ENCODE measurements at regions not wholly inside any gene's neighbourhood (a gene's known extent, or its start where the extent isn't known, plus 50 kb on each side); places are given as distances from the start of the nearest gene placed in this dataset.

- TF ChIP-seq PATZ1 (CRISPR knock-in tag; IDR thresholded peaks at IDR 0.05; ENCODE audit: borderline replicate concordance) (no peak), ESRRG (CRISPR knock-in tag; IDR thresholded peaks at IDR 0.05) (no peak), TCF4 (CRISPR knock-in tag; IDR thresholded peaks at IDR 0.05; ENCODE audit: borderline replicate concordance) (no peak), ZFP3 (CRISPR knock-in tag; IDR thresholded peaks at IDR 0.05) (no peak), CREB5 (CRISPR knock-in tag; IDR thresholded peaks at IDR 0.05; ENCODE audit: low read depth) (no peak), ZFP30 (CRISPR knock-in tag; IDR thresholded peaks at IDR 0.05) (no peak), RARB (CRISPR knock-in tag; IDR thresholded peaks at IDR 0.05) (no peak), GLIS3 (CRISPR knock-in tag; IDR thresholded peaks at IDR 0.05) (no peak), SNAI2 (CRISPR knock-in tag; IDR thresholded peaks at IDR 0.05) (no peak), ZNF70 (CRISPR knock-in tag; IDR thresholded peaks at IDR 0.05) (no peak)
Measured at GRCh38 chr12:67512061-67512460, 136.5 kb upstream of the DYRK2 start.

Data from SK-N-SH treated with all-trans-retinoic acid at 6 μM for 48 hours (cell line).